ENCODE measurements at regions not wholly inside any gene's neighbourhood (a gene's known extent, or its start where the extent isn't known, plus 50 kb on each side); places are given as distances from the start of the nearest gene placed in this dataset.

- TF ChIP-seq, protein P1, sequence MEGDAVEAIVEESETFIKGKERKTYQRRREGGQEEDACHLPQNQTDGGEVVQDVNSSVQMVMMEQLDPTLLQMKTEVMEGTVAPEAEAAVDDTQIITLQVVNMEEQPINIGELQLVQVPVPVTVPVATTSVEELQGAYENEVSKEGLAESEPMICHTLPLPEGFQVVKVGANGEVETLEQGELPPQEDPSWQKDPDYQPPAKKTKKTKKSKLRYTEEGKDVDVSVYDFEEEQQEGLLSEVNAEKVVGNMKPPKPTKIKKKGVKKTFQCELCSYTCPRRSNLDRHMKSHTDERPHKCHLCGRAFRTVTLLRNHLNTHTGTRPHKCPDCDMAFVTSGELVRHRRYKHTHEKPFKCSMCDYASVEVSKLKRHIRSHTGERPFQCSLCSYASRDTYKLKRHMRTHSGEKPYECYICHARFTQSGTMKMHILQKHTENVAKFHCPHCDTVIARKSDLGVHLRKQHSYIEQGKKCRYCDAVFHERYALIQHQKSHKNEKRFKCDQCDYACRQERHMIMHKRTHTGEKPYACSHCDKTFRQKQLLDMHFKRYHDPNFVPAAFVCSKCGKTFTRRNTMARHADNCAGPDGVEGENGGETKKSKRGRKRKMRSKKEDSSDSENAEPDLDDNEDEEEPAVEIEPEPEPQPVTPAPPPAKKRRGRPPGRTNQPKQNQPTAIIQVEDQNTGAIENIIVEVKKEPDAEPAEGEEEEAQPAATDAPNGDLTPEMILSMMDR (IDR thresholded peaks at IDR 0.05; ENCODE audit: insufficient read depth, low read length, poor library complexity, severe bottlenecking), result no peak
- TF ChIP-seq EZH2phosphoT487 (conservative IDR thresholded peaks at IDR 0.05; ENCODE audit: low read length), result no peak
Measured at GRCh38 chr6:28646650-28647049, 121.0 kb downstream of the GPX5 start.
